Hepatocyte (in vitro differentiated cells): ENCODE measurements at regions not wholly inside any gene's neighbourhood (a gene's known extent, or its start where the extent isn't known, plus 50 kb on each side); places are given as distances from the start of the nearest gene placed in this dataset.
"Not testable (repeated sequence)": the region's sequence is repeated elsewhere in the genome, so short reads cannot be mapped to it uniquely, and the experiment has no call there.

ENCODE experiments used
- CTCF ChIP-seq: fragments of 200-600 bp; sonication (generic); IDR thresholded peaks from 2 replicates; pipeline ENCODE4 v1.5.1; 2016; ENCODE audit warnings: antibody characterized with exemption, mild to moderate bottlenecking; ENCODE audit not compliant: poor library complexity
- EZH2 ChIP-seq: fragments of 200-600 bp; sonication (generic); IDR thresholded peaks from 2 replicates; pipeline ENCODE4 v1.6.1; 2016; ENCODE audit warnings: antibody characterized with exemption, mild to moderate bottlenecking, borderline replicate concordance
- EZH2phosphoT487 ChIP-seq: fragments of 200-600 bp; sonication (generic); IDR thresholded peaks from one replicate; pipeline ENCODE4 v1.6.1; 2018; ENCODE audit warnings: antibody characterized with exemption, mild to moderate bottlenecking, low read depth, moderate library complexity; ENCODE audit not compliant: unreplicated experiment, severe bottlenecking

GRCh38 chr14:71461617-71462016 is 470.6 kb upstream of the RGS6 start:
- TF ChIP-seq EZH2, CTCF, EZH2phosphoT487: not testable (repeated sequence)
